Keratinocyte (primary cell): ENCODE measurements at regions not wholly inside any gene's neighbourhood (a gene's known extent, or its start where the extent isn't known, plus 50 kb on each side); places are given as distances from the start of the nearest gene placed in this dataset.
"Not testable (repeated sequence)": the region's sequence is repeated elsewhere in the genome, so short reads cannot be mapped to it uniquely, and the experiment has no call there.

Experiments
- DNase-seq: peaks from one replicate; pipeline ENCODE4 v3.0.0-alpha.2; 2011; ENCODE audit warnings: low read depth, missing footprints, low spot score
- FAIRE-seq: peaks from 2 replicates; lab custom pipeline; 2011; peaks lifted over from hg19 to GRCh38; lab: Jason Lieb, UNC
- H2AFZ ChIP-seq: 2 replicates; pipeline ENCODE4 v1.6.0; 2012; ENCODE audit warnings: low read length, control low read depth, inconsistent platforms; ENCODE audit not compliant: control insufficient read depth
- H3K27ac ChIP-seq: 2 replicates; pipeline ENCODE4 v1.5.1; 2011; ENCODE audit warnings: low read length; ENCODE audit not compliant: control insufficient read depth, insufficient read depth
- H3K27me3 ChIP-seq: 3 replicates; pipeline ENCODE4 v1.6.0; 2011; ENCODE audit warnings: low read length; ENCODE audit not compliant: control insufficient read depth, insufficient read depth; ENCODE audit errors: extremely low read depth
- H3K36me3 ChIP-seq, 2 experiments: 2 replicates in 1 of 2; 3 replicates in 1 of 2; pipeline ENCODE4 v1.5.1; 2011; ENCODE audit warnings: low read length in 2 of 2, mild to moderate bottlenecking in 1 of 2; ENCODE audit not compliant: control insufficient read depth in 2 of 2, insufficient read depth in 2 of 2; ENCODE audit errors: extremely low read depth in 1 of 2
- H3K4me1 ChIP-seq: 3 replicates; pipeline ENCODE4 v1.5.1; 2011; ENCODE audit warnings: low read length; ENCODE audit not compliant: control insufficient read depth, insufficient read depth; ENCODE audit errors: extremely low read depth
- H3K4me2 ChIP-seq: 3 replicates; pipeline ENCODE4 v1.6.0; 2011; ENCODE audit warnings: low read depth, low read length; ENCODE audit not compliant: control insufficient read depth, insufficient read depth; ENCODE audit errors: extremely low read depth
- H3K4me3 ChIP-seq, 3 experiments: fragments of 200-600 bp in 1 of 3; sonication (generic) in 1 of 3; 2 replicates in 2 of 3; 3 replicates in 1 of 3; pipeline ENCODE4 v1.5.1; 2011 to 2016; ENCODE audit warnings: low read length in 3 of 3, mild to moderate bottlenecking in 3 of 3, control low read depth in 2 of 3, inconsistent platforms in 1 of 3, low read depth in 1 of 3, mixed read lengths in 1 of 3, mixed run types in 1 of 3, moderate library complexity in 1 of 3; ENCODE audit not compliant: control insufficient read depth in 2 of 3, insufficient read depth in 2 of 3; ENCODE audit errors: extremely low read depth in 1 of 3
- H3K79me2 ChIP-seq: 2 replicates; pipeline ENCODE4 v1.6.0; 2012; ENCODE audit warnings: low read length; ENCODE audit not compliant: control insufficient read depth, insufficient read depth
- H3K9ac ChIP-seq: 3 replicates; pipeline ENCODE4 v1.6.0; 2011; ENCODE audit warnings: low read length; ENCODE audit not compliant: control insufficient read depth, insufficient read depth; ENCODE audit errors: extremely low read depth
- H3K9me1 ChIP-seq: 3 replicates; pipeline ENCODE4 v1.6.0; 2011; ENCODE audit warnings: low read length; ENCODE audit not compliant: control insufficient read depth, insufficient read depth; ENCODE audit errors: extremely low read depth
- H3K9me3 ChIP-seq: 2 replicates; pipeline ENCODE4 v1.5.1; 2012; ENCODE audit warnings: low read depth, low read length; ENCODE audit not compliant: control insufficient read depth
- H4K20me1 ChIP-seq: 3 replicates; pipeline ENCODE4 v1.6.0; 2011; ENCODE audit warnings: low read length; ENCODE audit not compliant: control insufficient read depth, insufficient read depth; ENCODE audit errors: extremely low read depth
- EZH2 ChIP-seq: IDR thresholded peaks from one replicate; pipeline ENCODE4 v1.6.1; 2012; ENCODE audit warnings: inconsistent platforms, mild to moderate bottlenecking, low read length, moderate library complexity
- dilution Hi-C: fragments of 300-500 bp; cut with MboI; formaldehyde crosslinking; loops from one replicate; pipeline ENCODE4 v1.7.0; 2020; ENCODE audit warnings: low sequenced_read_pairs; ENCODE audit not compliant: extremely low pct_ligation_motif_present
- TF ChIP-seq, protein P1 (sequence below), 3 experiments: IDR thresholded peaks in 1 of 3; conservative IDR thresholded peaks in 1 of 3; optimal IDR thresholded peaks in 1 of 3; 2 replicates in 2 of 3; 3 replicates in 1 of 3; pipeline versions ENCODE3 to v1.5.1; 2011; ENCODE audit warnings: low read length in 3 of 3, mild to moderate bottlenecking in 3 of 3, moderate library complexity in 2 of 3, control low read depth in 1 of 3, inconsistent platforms in 1 of 3; ENCODE audit not compliant: insufficient read depth in 2 of 3; ENCODE audit errors: extremely low read depth in 1 of 3

DNA sequence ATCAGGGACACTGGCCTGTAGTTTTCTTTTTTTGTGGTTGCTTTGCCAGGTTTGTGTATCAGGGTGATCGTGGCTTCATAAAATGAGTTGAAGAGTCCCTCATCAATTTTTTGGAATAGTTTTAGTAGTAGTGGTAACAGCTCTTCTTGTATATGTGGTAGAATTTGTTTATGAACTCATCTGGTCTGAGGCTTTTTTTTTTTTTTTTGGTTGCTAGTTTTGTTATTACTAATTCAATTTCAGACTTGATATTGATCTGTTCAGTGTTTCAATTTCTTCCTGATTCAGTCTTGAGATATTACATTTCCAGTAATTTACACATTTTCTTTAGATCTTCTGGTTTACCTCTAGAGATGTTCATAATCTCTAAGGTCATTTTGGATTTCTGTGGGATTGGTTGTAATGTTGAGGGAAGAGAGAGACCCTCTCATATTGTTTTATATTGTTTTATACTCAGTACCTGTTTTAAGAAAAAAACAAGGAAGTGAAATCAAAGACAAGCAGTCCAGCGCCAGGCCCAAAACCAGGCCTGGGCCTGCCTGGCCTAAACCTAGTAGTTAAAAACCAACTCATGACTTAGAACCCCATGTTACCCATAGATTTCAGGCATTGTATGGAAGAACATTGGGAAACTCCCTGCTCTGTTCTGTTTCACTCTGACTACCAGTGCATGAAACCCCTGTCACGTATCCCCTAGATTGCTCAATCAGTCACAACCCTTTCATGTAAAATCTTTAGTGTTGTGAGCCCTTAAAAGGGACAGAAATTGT, 836.7 kb upstream of the NDST4 start:
- H3K9me1 ChIP-seq, H4K20me1 ChIP-seq, H3K9ac ChIP-seq, FAIRE-seq, H3K4me1 ChIP-seq, H3K27me3 ChIP-seq, H3K4me3 ChIP-seq, dilution Hi-C loops, H2AFZ ChIP-seq, H3K27ac ChIP-seq, H3K36me3 ChIP-seq, H3K9me3 ChIP-seq, DNase-seq, H3K4me2 ChIP-seq, H3K79me2 ChIP-seq: not testable (repeated sequence)

DNA sequence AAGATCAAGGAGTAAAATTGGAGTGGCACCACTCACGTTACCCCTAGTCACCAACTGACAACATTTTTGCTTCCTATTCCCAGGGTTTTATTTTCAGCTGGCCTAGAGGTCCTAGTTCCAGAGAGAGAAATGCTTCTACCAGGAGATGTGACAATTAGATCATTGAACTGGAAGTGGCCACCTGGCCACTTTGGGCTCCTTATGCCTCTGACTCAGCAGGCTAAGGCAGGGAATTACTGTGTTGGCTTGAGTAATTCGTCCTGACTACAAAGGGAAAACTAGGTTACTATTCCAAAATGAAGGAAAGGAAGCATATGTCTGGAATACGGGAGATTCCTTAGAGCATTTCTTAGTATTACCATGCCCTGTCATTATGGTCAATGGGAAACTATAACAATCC, 831.6 kb upstream of the NDST4 start:
- no peaks in the 10 kb centered on the region for H4K20me1 ChIP-seq
- TF ChIP-seq, protein P1, sequence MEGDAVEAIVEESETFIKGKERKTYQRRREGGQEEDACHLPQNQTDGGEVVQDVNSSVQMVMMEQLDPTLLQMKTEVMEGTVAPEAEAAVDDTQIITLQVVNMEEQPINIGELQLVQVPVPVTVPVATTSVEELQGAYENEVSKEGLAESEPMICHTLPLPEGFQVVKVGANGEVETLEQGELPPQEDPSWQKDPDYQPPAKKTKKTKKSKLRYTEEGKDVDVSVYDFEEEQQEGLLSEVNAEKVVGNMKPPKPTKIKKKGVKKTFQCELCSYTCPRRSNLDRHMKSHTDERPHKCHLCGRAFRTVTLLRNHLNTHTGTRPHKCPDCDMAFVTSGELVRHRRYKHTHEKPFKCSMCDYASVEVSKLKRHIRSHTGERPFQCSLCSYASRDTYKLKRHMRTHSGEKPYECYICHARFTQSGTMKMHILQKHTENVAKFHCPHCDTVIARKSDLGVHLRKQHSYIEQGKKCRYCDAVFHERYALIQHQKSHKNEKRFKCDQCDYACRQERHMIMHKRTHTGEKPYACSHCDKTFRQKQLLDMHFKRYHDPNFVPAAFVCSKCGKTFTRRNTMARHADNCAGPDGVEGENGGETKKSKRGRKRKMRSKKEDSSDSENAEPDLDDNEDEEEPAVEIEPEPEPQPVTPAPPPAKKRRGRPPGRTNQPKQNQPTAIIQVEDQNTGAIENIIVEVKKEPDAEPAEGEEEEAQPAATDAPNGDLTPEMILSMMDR (optimal IDR thresholded peaks at IDR 0.05 in 1 of 3, IDR thresholded peaks at IDR 0.05 in 1 of 3, conservative IDR thresholded peaks at IDR 0.05 in 1 of 3; ENCODE audit: extremely low read depth in 1 of 3, insufficient read depth in 2 of 3, low read length in 3 of 3), result no peak
- TF ChIP-seq EZH2, result no peak
- H3K9me1 ChIP-seq, result no peaks in the 10 kb centered on the region
- H3K9ac ChIP-seq, result no peak overlapping the region
- no peaks in the 10 kb centered on the region for H3K27me3 ChIP-seq
- DNase-seq (no peak), FAIRE-seq (no peak)
- H3K4me3 ChIP-seq, result no peak overlapping the region
- no peak overlapping the region for H3K4me2 ChIP-seq
- dilution Hi-C loops, result no loop called here
- no peaks in the 10 kb centered on the region for H3K9me3 ChIP-seq
- no peaks in the 10 kb centered on the region for H3K79me2 ChIP-seq
- H3K36me3 ChIP-seq, result no peaks in the 10 kb centered on the region
- H3K27ac ChIP-seq, result no peak overlapping the region
- no peaks in the 10 kb centered on the region for H3K4me1 ChIP-seq
- H2AFZ ChIP-seq, result no peak overlapping the region
